CD4-positive, alpha-beta T cell treated with Interleukin-15 for 1 hour (primary cell): ENCODE measurements at regions not wholly inside any gene's neighbourhood (a gene's known extent, or its start where the extent isn't known, plus 50 kb on each side); places are given as distances from the start of the nearest gene placed in this dataset.

Experiments used
- DNase-seq: peaks from one replicate; pipeline ENCODE4 v3.0.0-alpha.2; 2020

- peak; percentile 65 for DNase-seq
Observed at GRCh38 chr13:33723772-33724435, 94.0 kb upstream of the RFC3 start.

DNA sequence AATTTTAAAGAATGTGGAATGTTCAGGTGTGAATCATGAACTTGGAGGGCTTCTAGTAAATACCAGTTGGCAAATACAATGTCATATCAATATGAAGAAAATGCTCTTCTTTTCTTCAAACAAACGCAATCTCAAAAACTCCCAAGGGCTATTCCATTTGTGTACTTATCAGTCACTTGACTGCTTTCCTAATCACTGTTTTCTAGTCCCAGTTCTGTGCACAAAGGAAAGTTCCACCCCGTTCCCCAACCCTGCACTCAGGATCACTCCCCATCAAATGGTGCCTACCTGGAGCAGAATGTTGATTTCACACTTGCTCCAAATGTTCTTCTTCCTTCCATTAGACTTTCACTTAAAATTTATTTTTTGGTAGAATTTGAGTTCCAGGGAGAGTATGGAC lies 92.6 kb upstream of the RFC3 start:
- DNase-seq: no peak

GRCh38 chr13:33727297-33728083 lies 90.5 kb upstream of the RFC3 start:
- DNase-seq: no peak

DNA sequence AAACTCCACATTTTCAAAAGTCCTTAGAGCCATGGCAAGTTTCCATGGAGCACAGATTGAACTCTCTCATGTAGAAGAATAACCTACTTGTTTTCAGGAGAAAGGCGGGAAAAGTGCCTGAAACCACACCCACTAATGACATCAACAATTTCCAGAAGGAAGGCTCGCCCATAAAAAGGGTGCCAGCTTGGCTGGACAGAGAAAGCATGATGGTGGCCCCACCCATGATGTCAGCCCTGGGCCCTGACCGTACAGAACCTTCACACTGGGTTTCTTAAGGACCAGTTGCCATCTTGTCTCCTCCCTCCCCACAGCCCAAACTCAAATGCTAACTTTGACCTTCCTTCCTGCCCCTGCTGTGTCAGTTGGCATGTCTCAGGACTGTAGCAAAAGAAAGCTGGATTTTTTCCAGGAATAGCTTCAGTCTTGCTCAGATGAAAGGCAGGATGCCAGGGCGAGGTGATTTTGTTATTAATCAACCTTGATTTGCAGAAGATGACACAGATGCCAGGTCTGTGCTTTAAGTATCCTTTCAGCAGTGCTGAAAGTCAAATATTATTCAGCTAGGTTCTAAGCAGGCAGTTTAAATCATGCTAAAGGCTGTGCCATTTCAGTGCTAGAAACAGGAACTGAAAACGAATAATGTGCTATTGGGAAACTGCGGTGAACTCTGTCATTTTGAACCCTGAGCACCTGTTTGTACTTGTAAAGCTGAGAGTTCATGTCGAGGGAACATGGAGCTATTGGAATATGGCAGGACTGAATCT lies 89.5 kb upstream of the RFC3 start:
- peak; percentile 19 for DNase-seq

GRCh38 chr13:33730147-33730546 lies 87.8 kb upstream of the RFC3 start:
- DNase-seq: peak; percentile 40

DNA sequence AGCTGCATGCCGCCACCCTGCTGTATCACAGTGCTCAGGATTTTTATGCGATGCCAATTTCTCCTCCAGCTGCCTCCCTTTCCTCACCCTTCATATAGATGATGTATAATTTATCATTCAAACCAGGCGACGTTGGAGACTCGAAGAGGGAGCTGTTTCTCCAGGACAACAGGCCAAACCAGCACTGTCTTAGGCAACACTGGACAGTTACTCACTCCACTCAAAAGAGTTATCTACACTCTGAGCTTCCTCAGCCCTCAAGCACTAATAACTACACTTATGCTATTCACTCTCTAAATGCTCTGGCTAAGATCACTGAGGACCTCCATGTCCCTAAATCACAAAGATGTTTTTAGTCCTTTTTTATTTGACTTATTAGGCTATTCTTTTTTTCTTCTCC lies 87.3 kb upstream of the RFC3 start:
- no peak for DNase-seq

GRCh38 chr13:33735276-33735675 lies 82.7 kb upstream of the RFC3 start:
- DNase-seq: no peak

DNA sequence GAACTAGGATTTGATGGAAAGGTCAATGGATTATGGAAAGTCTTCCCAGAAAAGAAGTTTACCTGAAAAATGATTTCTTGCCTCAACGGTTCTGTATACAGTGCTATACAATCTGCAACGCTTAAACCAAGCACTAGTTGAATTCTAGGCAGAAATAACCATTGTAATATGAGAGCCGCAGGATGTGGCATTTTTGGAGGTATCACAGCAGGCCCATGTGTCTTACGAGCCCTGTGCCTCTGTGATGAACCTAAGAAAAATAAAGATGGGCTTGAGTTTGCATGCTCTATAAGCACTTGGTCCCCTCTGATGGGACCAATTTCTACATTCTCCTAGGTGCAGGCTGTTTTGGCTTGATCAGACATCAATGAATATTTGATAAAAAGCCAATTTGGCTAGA lies 78.7 kb upstream of the RFC3 start:
- no peak for DNase-seq

GRCh38 chr13:33740134-33740538 lies 77.8 kb upstream of the RFC3 start:
- DNase-seq: no peak

DNA sequence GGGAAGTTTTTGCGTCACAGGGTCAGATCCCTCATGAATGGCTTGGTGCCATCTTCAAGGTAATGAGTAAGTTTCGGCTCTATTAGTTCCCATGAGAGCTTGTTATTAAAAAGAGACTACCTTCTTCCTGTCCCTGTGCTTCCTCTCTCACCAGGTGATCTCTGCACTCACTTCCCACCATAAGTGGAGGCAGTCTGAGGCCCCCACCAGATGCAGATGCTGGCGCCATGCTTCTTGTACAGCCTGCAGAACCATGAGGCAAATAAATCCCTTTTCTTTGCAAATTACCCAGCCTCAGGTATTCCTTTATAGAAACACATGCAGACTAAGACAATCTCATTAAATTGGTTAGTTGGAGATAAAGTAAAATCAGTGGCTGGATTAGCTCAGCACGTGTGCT lies 75.6 kb upstream of the RFC3 start:
- no peak for DNase-seq

DNA sequence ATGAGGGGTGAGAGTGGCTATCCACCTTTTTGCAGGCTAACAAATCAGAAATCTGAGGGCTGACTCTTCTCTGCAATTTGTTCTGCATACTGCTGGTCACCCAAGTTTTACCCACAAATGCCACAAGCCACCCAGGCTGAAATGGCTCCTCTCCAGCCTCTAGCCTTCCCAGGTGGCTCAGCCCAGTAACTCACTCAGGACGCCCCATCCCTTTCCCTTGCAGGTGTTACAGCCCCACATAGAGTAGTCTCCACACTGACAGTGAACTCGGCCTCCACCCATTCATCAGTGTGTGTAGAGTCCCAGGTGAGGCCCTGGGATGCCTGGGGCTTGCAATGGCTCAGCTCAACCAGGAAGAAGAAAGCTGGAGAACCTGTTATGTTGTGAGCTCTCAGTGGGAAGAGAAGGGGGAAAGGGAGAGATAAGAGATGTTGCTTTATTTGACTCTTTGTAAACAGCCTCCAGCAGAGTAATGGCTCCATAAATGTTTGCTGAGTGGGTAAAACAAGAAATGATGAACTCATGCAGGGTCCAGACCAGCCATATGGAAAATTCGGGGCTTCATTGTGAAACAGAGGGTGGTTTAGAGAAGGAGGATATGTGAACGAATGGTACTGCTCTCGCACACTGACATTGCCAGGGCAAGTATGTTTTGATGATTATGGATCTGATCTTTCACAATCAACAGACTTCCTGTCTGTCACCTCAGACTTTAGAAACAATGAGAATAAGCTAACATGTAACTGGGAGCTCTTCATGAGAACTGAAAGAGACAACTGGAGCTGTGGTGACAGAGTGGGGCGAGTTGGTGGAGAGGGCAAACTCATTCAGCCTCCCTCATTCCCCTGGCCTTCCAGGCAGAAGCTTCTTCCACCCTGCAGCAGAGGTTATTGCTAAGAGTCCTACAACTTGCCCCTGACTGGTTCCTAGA lies 74.2 kb upstream of the RFC3 start:
- no peak for DNase-seq

- DNase-seq: no peak
Observed at GRCh38 chr13:33744589-33745369, 73.2 kb upstream of the RFC3 start.

- no peak for DNase-seq
Observed at GRCh38 chr13:33745370-33746324, 72.3 kb upstream of the RFC3 start.

- no peak for DNase-seq
Observed at GRCh38 chr13:33746867-33747266, 71.1 kb upstream of the RFC3 start.

- DNase-seq: no peak
Observed at GRCh38 chr13:33751151-33751550, 66.8 kb upstream of the RFC3 start.

DNA sequence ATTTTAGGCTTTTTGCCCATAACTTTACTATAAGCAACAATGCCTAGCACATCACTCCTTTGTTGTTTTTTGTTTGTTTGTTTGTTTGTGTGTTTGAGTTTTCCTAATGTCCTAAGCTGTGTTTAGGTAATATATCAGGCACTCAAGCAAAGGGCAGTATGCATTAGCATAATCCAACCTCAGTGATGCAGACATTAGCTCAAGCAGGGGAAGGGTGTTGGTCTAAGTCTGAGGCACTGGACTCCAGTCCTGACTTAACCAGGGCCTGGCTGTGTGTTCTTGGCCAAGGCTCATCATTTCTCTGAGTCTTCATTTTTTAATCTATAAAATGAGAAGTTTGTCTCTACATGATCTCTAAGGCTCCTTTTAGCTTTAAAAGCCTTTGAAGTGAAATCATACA lies 65.9 kb upstream of the RFC3 start:
- no peak for DNase-seq

GRCh38 chr13:33752597-33752996 lies 65.4 kb upstream of the RFC3 start:
- DNase-seq: no peak

GRCh38 chr13:33756929-33757328 lies 61.0 kb upstream of the RFC3 start:
- DNase-seq: no peak

DNA sequence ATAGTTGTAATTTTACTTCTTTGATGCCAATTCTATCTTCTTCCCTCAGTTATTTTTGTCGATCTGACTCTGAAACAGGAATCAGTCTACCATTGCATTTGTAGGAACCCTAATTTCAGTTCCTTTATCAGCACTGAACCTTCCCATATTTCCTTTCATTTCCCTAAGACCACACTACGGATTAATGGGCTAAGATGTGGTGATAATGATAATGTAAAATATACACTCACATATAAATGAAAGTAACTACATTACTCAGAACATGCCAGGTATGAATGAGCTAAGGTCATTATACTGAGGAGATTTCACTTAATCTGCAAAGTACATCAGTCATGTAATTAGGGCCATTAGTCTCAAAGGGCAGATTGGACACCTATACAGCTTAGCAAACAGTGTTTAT lies 60.2 kb upstream of the RFC3 start:
- no peak for DNase-seq

- no peak for DNase-seq
Observed at GRCh38 chr13:33758113-33758512, 59.8 kb upstream of the RFC3 start.

GRCh38 chr13:33761740-33762139 lies 56.2 kb upstream of the RFC3 start:
- no peak for DNase-seq
